ENCODE measurements at regions not wholly inside any gene's neighbourhood (a gene's known extent, or its start where the extent isn't known, plus 50 kb on each side); places are given as distances from the start of the nearest gene placed in this dataset.
A peak's percentile ranks its signal among the peaks of the same experiment; 100 is the strongest.
"Not testable (repeated sequence)": the region's sequence is repeated elsewhere in the genome, so short reads cannot be mapped to it uniquely, and the experiment has no call there.

GRCh38 chrX:93177930-93178329 lies 495.4 kb downstream of the NAP1L3 start:
- no peak for DNase-seq

- DNase-seq, result no peak
Observed at GRCh38 chrX:93169771-93170170, 503.6 kb downstream of the NAP1L3 start.

GRCh38 chrX:93120805-93121204 lies 552.6 kb downstream of the NAP1L3 start:
- no peak for DNase-seq

GRCh38 chrX:93103353-93104067 lies 569.9 kb downstream of the NAP1L3 start:
- DNase-seq, result not testable (repeated sequence)

GRCh38 chrX:93095535-93095934 lies 577.8 kb downstream of the NAP1L3 start:
- DNase-seq, result not testable (repeated sequence)

- DNase-seq, result not testable (repeated sequence)
Observed at GRCh38 chrX:93078906-93079305, 594.5 kb downstream of the NAP1L3 start.

GRCh38 chrX:93055264-93055663 lies 618.1 kb downstream of the NAP1L3 start:
- not testable (repeated sequence) for DNase-seq

GRCh38 chrX:93019841-93020240 lies 653.5 kb downstream of the NAP1L3 start:
- DNase-seq, result not testable (repeated sequence)

GRCh38 chrX:93014481-93015030 lies 658.8 kb downstream of the NAP1L3 start:
- peak; percentile 30 for DNase-seq
